WTC11 (cell line): ENCODE measurements at regions not wholly inside any gene's neighbourhood (a gene's known extent, or its start where the extent isn't known, plus 50 kb on each side); places are given as distances from the start of the nearest gene placed in this dataset.

Experiments
- ATF1 ChIP-seq: sonication (generic); formaldehyde crosslinking; IDR thresholded peaks from 2 replicates; pipeline ENCODE4 v1.8.1; 2023; ENCODE audit warnings: mild to moderate bottlenecking, moderate library complexity, missing genetic modification reagents
- FOXP1 ChIP-seq: sonication (generic); formaldehyde crosslinking; IDR thresholded peaks from 2 replicates; pipeline ENCODE4 v1.8.0; 2022; ENCODE audit warnings: missing genetic modification reagents, mild to moderate bottlenecking, moderate library complexity, borderline replicate concordance
- JUN ChIP-seq: sonication (generic); formaldehyde crosslinking; IDR thresholded peaks from 2 replicates; pipeline ENCODE4 v1.8.0; 2023; ENCODE audit warnings: mild to moderate bottlenecking, missing genetic modification reagents

- TF ChIP-seq FOXP1 (CRISPR knock-in tag) (no peak), JUN (CRISPR knock-in tag) (no peak), ATF1 (no peak)
Observed at GRCh38 chr7:155216475-155217272, 81.0 kb upstream of the INSIG1 start.
